HCT116 (cell line): ENCODE measurements at regions not wholly inside any gene's neighbourhood (a gene's known extent, or its start where the extent isn't known, plus 50 kb on each side); places are given as distances from the start of the nearest gene placed in this dataset.

Experiments used
- ATAC-seq: fragments of 200-7000 bp; cut with Tn5 transposase; 2 replicates; pipeline ENCODE4 v1.9.1; 2020; ENCODE audit warnings: mild to moderate bottlenecking, moderate library complexity
- BruUV-seq: library from RNA; stranded (reverse); fragments of 400-500 nt; replicated peaks from 2 replicates; lab custom pipeline; 2021; lab: Mats Ljungman, UMichigan
- CTCF ChIA-PET: fragments of 300-600 bp; sonication (Branson Sonifier 250); formaldehyde crosslinking; loops from one replicate; lab custom pipeline; 2021; ENCODE audit warnings: antibody characterized with exemption; lab: Charles Lee
- POLR2A ChIA-PET: fragments of 300-600, 350-600 bp; sonication (Branson Sonifier 250); formaldehyde crosslinking; loops from one replicate; lab custom pipeline; 2021; ENCODE audit warnings: antibody characterized with exemption; lab: Charles Lee
- RAD21 ChIA-PET, 2 experiments: fragments of 300-600 bp; sonication (Branson Sonifier 250); formaldehyde crosslinking; loops; one replicate each; lab custom pipeline; 2023; ENCODE audit warnings: low total read pairs in 2 of 2; ENCODE audit not compliant: uncharacterized antibody in 2 of 2, unreplicated experiment in 2 of 2, low non-redundant PET in 1 of 2; lab: Charles Lee
- DNase-seq: peaks from one replicate; pipeline ENCODE4 v3.0.0-alpha.2; 2010; ENCODE audit warnings: low read depth, low spot score
- H2AFZ ChIP-seq: fragments of 200-600 bp; shearing (Covaris generic), sonication (generic); 2 replicates; pipeline ENCODE4 v1.6.1; 2017; ENCODE audit warnings: low read depth, mixed run types, mixed read lengths, antibody characterized with exemption, low read length; ENCODE audit not compliant: poor library complexity, severe bottlenecking
- H3K27ac ChIP-seq: 2 replicates; pipeline ENCODE4 v1.5.1; 2012; ENCODE audit warnings: low read depth, low read length
- H3K27me3 ChIP-seq: fragments of 200-600 bp; sonication (generic); 2 replicates; pipeline ENCODE4 v1.6.1; 2016; ENCODE audit warnings: mixed run types, low read length, mixed read lengths; ENCODE audit not compliant: insufficient read depth
- H3K36me3 ChIP-seq, 2 experiments: fragments of 200-500 bp in 1 of 2; fragments of 200-600 bp in 1 of 2; sonication (Bioruptor generic) in 1 of 2; sonication (generic) in 1 of 2; 2 replicates each; pipeline versions ENCODE4 v1.5.1 to v1.6.1; 2014 to 2016; ENCODE audit warnings: low read length in 2 of 2, inconsistent platforms in 1 of 2, mixed read lengths in 1 of 2, mixed run types in 1 of 2; ENCODE audit not compliant: insufficient read depth in 2 of 2, control insufficient read depth in 1 of 2
- H3K4me1 ChIP-seq, 2 experiments: fragments of 200-600 bp in 1 of 2; sonication (generic) in 1 of 2; 2 replicates each; pipeline versions ENCODE4 v1.5.1 to v1.6.1; 2012 to 2017; ENCODE audit warnings: low read length in 2 of 2, inconsistent platforms in 1 of 2, mild to moderate bottlenecking in 1 of 2, mixed read lengths in 1 of 2, mixed run types in 1 of 2, moderate library complexity in 1 of 2; ENCODE audit not compliant: insufficient read depth in 2 of 2, control insufficient read depth in 1 of 2
- H3K4me2 ChIP-seq: fragments of 200-600 bp; sonication (generic); 2 replicates; pipeline ENCODE4 v1.6.1; 2017; ENCODE audit warnings: mixed run types, low read length, mixed read lengths
- H3K4me3 ChIP-seq, 2 experiments: fragments of 200-600 bp in 1 of 2; sonication (generic) in 1 of 2; replicated peaks in 1 of 2; 2 replicates each; pipeline ENCODE4 v1.5.1; 2011 to 2016; ENCODE audit warnings: low read length in 2 of 2, control low read depth in 1 of 2, low read depth in 1 of 2, mild to moderate bottlenecking in 1 of 2, mixed read lengths in 1 of 2, mixed run types in 1 of 2
- H3K79me2 ChIP-seq: fragments of 200-600 bp; sonication (generic); 2 replicates; pipeline ENCODE4 v1.6.1; 2017; ENCODE audit warnings: mild to moderate bottlenecking, mixed run types, low read length, moderate library complexity, mixed read lengths; ENCODE audit not compliant: insufficient read depth
- H3K9ac ChIP-seq: fragments of 200-600 bp; sonication (generic); 2 replicates; pipeline ENCODE4 v1.6.1; 2016; ENCODE audit warnings: low read length, mixed read lengths
- H3K9me2 ChIP-seq: fragments of 200-600 bp; sonication (generic), shearing (Covaris generic); 2 replicates; pipeline ENCODE4 v1.6.1; 2017; ENCODE audit warnings: mixed run types, mild to moderate bottlenecking, moderate library complexity; ENCODE audit not compliant: insufficient read depth
- H3K9me3 ChIP-seq, 2 experiments: fragments of 200-500 bp in 1 of 2; fragments of 200-600 bp in 1 of 2; sonication (Bioruptor generic) in 1 of 2; sonication (generic) in 1 of 2; 2 replicates each; pipeline ENCODE4 v1.6.1; 2014 to 2017; ENCODE audit warnings: low read length in 2 of 2, mixed read lengths in 2 of 2, inconsistent platforms in 1 of 2, low read depth in 1 of 2, mild to moderate bottlenecking in 1 of 2, mixed run types in 1 of 2, moderate library complexity in 1 of 2; ENCODE audit not compliant: control insufficient read depth in 1 of 2, insufficient read depth in 1 of 2
- H4K20me1 ChIP-seq: fragments of 200-600 bp; sonication (generic), shearing (Covaris generic); 2 replicates; pipeline ENCODE4 v1.6.1; 2017; ENCODE audit warnings: mixed run types, mild to moderate bottlenecking, moderate library complexity; ENCODE audit not compliant: insufficient read depth
- ATF3 ChIP-seq: IDR thresholded peaks from 2 replicates; pipeline ENCODE4 v1.6.1; 2012
- CTCF ChIP-seq, 3 experiments: fragments of 200-600 bp in 1 of 3; sonication (generic) in 1 of 3; IDR thresholded peaks in 2 of 3; conservative IDR thresholded peaks in 1 of 3; 2 replicates each; pipeline ENCODE4 v1.5.1; 2012 to 2017; ENCODE audit warnings: low read depth in 2 of 3, low read length in 2 of 3, antibody characterized with exemption in 1 of 3, borderline replicate concordance in 1 of 3, control low read depth in 1 of 3, mild to moderate bottlenecking in 1 of 3, mixed read lengths in 1 of 3, mixed run types in 1 of 3, moderate library complexity in 1 of 3; ENCODE audit not compliant: insufficient read depth in 1 of 3
- EZH2 ChIP-seq: fragments of 200-600 bp; sonication (generic); IDR thresholded peaks from 2 replicates; pipeline ENCODE4 v1.6.1; 2017; ENCODE audit warnings: antibody characterized with exemption, mixed run types
- MAX ChIP-seq: IDR thresholded peaks from 2 replicates; pipeline ENCODE4 v1.6.1; 2012
- POLR2AphosphoS5 ChIP-seq: IDR thresholded peaks from 2 replicates; pipeline ENCODE4 v1.6.1; 2011; ENCODE audit warnings: mild to moderate bottlenecking, low read depth, low read length, moderate library complexity
- SIN3A ChIP-seq: IDR thresholded peaks from 2 replicates; pipeline ENCODE4 v1.6.1; 2012; ENCODE audit warnings: low read depth
- ZBTB33 ChIP-seq: IDR thresholded peaks from 2 replicates; pipeline ENCODE4 v1.6.1; 2011; ENCODE audit warnings: mild to moderate bottlenecking, low read length, moderate library complexity; ENCODE audit not compliant: insufficient replicate concordance; ENCODE audit errors: extremely low read depth
- ZNF274 ChIP-seq: fragments of 200-500 bp; sonication (Bioruptor generic); IDR thresholded peaks from 2 replicates; pipeline ENCODE4 v1.6.1; 2014; ENCODE audit warnings: mild to moderate bottlenecking, low read depth, low read length, inconsistent platforms
- intact Hi-C: fragments of 100-400 bp; cut with micrococcal nuclease; formaldehyde crosslinking; loops from 2 replicates; pipeline ENCODE4 v1.10.0; 2022

GRCh38 chr5:17356551-17356950 lies 139.1 kb downstream of the BASP1 start:
- TF ChIP-seq ATF3 (no peak), MAX (no peak), EZH2 (no peak), SIN3A (no peak), ZNF274 (no peak), CTCF (IDR thresholded peaks at IDR 0.05 in 2 of 3, conservative IDR thresholded peaks at IDR 0.05 in 1 of 3; ENCODE audit: borderline replicate concordance in 1 of 3, insufficient read depth in 1 of 3, low read depth in 2 of 3, low read length in 2 of 3) (no peak), ZBTB33 (no peak), POLR2AphosphoS5 (no peak)
- BruUV-seq, result no TSS peak
- Histone ChIP-seq H3K9me2 (no peaks in the 10 kb centered on the region), H2AFZ (no peak overlapping the region), H3K27ac (no peak overlapping the region), H3K36me3 (no peaks in the 10 kb centered on the region), H3K9me3 (no peaks in the 10 kb centered on the region), H3K4me2 (no peak overlapping the region), H4K20me1 (no peaks in the 10 kb centered on the region), H3K4me3 (no peak overlapping the region), H3K79me2 (no peaks in the 10 kb centered on the region), H3K4me1 (no peaks in the 10 kb centered on the region), H3K9ac (no peak overlapping the region), H3K27me3 (no peaks in the 10 kb centered on the region)
- intact Hi-C loops, result no loop called here
- POLR2A ChIA-PET, result interaction anchor here (0.7 kb wide), 1 partner anchor 9 kb away, joined by 3 read pairs; no protein-coding TSS in a partner anchor
- DNase-seq, result no peak
- ATAC-seq, result no peak
- RAD21 ChIA-PET, result no interaction called here
- CTCF ChIA-PET, result no interaction called here
